Stimulated activated naive CD8-positive, alpha-beta T cell treated with anti-CD3 and anti-CD28 coated beads, Interleukin-15, Interleukin-2, amounts not matched to agents 100 ng/mL and 50 ng/mL, for 24 hours (primary cell): ENCODE measurements at regions not wholly inside any gene's neighbourhood (a gene's known extent, or its start where the extent isn't known, plus 50 kb on each side); places are given as distances from the start of the nearest gene placed in this dataset.

Source experiments
- H3K27ac Mint-ChIP-seq: one replicate; pipeline ENCODE4 v1.8.0; 2021; ENCODE audit warnings: mild to moderate bottlenecking, mixed read lengths
- H3K27me3 Mint-ChIP-seq: one replicate; pipeline ENCODE4 v1.8.0; 2021; ENCODE audit warnings: mixed read lengths
- H3K36me3 Mint-ChIP-seq: one replicate; pipeline ENCODE4 v1.8.0; 2021; ENCODE audit warnings: low read depth, mixed read lengths
- H3K4me1 Mint-ChIP-seq: one replicate; pipeline ENCODE4 v1.8.0; 2021; ENCODE audit warnings: low read depth, mixed read lengths
- H3K4me3 Mint-ChIP-seq: one replicate; pipeline ENCODE4 v1.8.0; 2021; ENCODE audit warnings: mild to moderate bottlenecking, mixed read lengths
- H3K9me3 Mint-ChIP-seq: one replicate; pipeline ENCODE4 v1.8.0; 2021; ENCODE audit warnings: mixed read lengths

- Mint-ChIP-seq H3K27me3 (no peaks in the 10 kb centered on the region), H3K9me3 (no peaks in the 10 kb centered on the region), H3K36me3 (no peaks in the 10 kb centered on the region), H3K27ac (no peak overlapping the region), H3K4me3 (no peak overlapping the region), H3K4me1 (peaks cover 67% of the 10 kb centered on the region)
Measured at GRCh38 chr9:79883073-79883645, 311.4 kb downstream of the TLE4 start.

- Mint-ChIP-seq H3K27ac (no peak overlapping the region), H3K27me3 (no peaks in the 10 kb centered on the region), H3K4me3 (no peak overlapping the region)
Measured at GRCh38 chr9:79880626-79881025, 308.9 kb downstream of the TLE4 start.

GRCh38 chr9:79877943-79878602 lies 306.3 kb downstream of the TLE4 start:
- no peaks in the 10 kb centered on the region for H3K9me3 Mint-ChIP-seq
- no peaks in the 10 kb centered on the region for H3K27me3 Mint-ChIP-seq
- H3K27ac Mint-ChIP-seq = no peak overlapping the region
- no peaks in the 10 kb centered on the region for H3K36me3 Mint-ChIP-seq
- no peak overlapping the region for H3K4me3 Mint-ChIP-seq
- peaks cover 43% of the 10 kb centered on the region for H3K4me1 Mint-ChIP-seq

More at GRCh38 chr9:79880626-79881025, 308.9 kb downstream of the TLE4 start:
- no peaks in the 10 kb centered on the region for H3K36me3 Mint-ChIP-seq
- peaks cover 68% of the 10 kb centered on the region for H3K4me1 Mint-ChIP-seq
- H3K9me3 Mint-ChIP-seq = no peaks in the 10 kb centered on the region

GRCh38 chr9:79868567-79869189 lies 296.9 kb downstream of the TLE4 start:
- Mint-ChIP-seq H3K27ac (no peak overlapping the region), H3K9me3 (no peaks in the 10 kb centered on the region), H3K4me3 (no peak overlapping the region), H3K4me1 (peaks cover 6% of the 10 kb centered on the region), H3K36me3 (no peaks in the 10 kb centered on the region), H3K27me3 (no peaks in the 10 kb centered on the region)

- Mint-ChIP-seq H3K4me3 (no peak overlapping the region), H3K36me3 (peaks cover 7% of the 10 kb centered on the region), H3K4me1 (peaks cover 9% of the 10 kb centered on the region), H3K9me3 (peaks cover 15% of the 10 kb centered on the region), H3K27ac (no peak overlapping the region), H3K27me3 (no peaks in the 10 kb centered on the region)
Measured at GRCh38 chr9:79862921-79863890, 291.4 kb downstream of the TLE4 start.

GRCh38 chr9:79858508-79858907 lies 286.7 kb downstream of the TLE4 start:
- peaks cover 17% of the 10 kb centered on the region for H3K9me3 Mint-ChIP-seq
- peak overlapping the region; percentile 51 for H3K4me3 Mint-ChIP-seq
- H3K36me3 Mint-ChIP-seq = peaks cover 7% of the 10 kb centered on the region
- H3K27me3 Mint-ChIP-seq = no peaks in the 10 kb centered on the region
- no peak overlapping the region for H3K27ac Mint-ChIP-seq
- peaks cover 12% of the 10 kb centered on the region for H3K4me1 Mint-ChIP-seq

GRCh38 chr9:79857188-79857587 lies 285.4 kb downstream of the TLE4 start:
- peaks cover 4% of the 10 kb centered on the region for H3K36me3 Mint-ChIP-seq
- H3K9me3 Mint-ChIP-seq = peaks cover 15% of the 10 kb centered on the region
- H3K27me3 Mint-ChIP-seq = no peaks in the 10 kb centered on the region
- H3K4me1 Mint-ChIP-seq = peaks cover 12% of the 10 kb centered on the region
- no peak overlapping the region for H3K4me3 Mint-ChIP-seq
- no peak overlapping the region for H3K27ac Mint-ChIP-seq

GRCh38 chr9:79847074-79847473 lies 275.3 kb downstream of the TLE4 start:
- peaks cover 12% of the 10 kb centered on the region for H3K36me3 Mint-ChIP-seq
- H3K27ac Mint-ChIP-seq = peak overlapping the region; percentile 52
- no peaks in the 10 kb centered on the region for H3K4me1 Mint-ChIP-seq
- no peaks in the 10 kb centered on the region for H3K27me3 Mint-ChIP-seq
- no peak overlapping the region for H3K4me3 Mint-ChIP-seq
- H3K9me3 Mint-ChIP-seq = peaks cover 29% of the 10 kb centered on the region

GRCh38 chr9:79829566-79830302 lies 258.0 kb downstream of the TLE4 start:
- Mint-ChIP-seq H3K4me1 (peaks cover 4% of the 10 kb centered on the region), H3K36me3 (no peaks in the 10 kb centered on the region), H3K27me3 (no peaks in the 10 kb centered on the region), H3K9me3 (no peaks in the 10 kb centered on the region), H3K27ac (peak overlapping the region; percentile 57), H3K4me3 (no peak overlapping the region)

- Mint-ChIP-seq H3K27ac (no peak overlapping the region), H3K4me1 (peaks cover 15% of the 10 kb centered on the region), H3K9me3 (peaks cover 9% of the 10 kb centered on the region), H3K36me3 (peaks cover 7% of the 10 kb centered on the region), H3K4me3 (no peak overlapping the region), H3K27me3 (peaks cover 21% of the 10 kb centered on the region)
Measured at GRCh38 chr9:79824265-79824664, 252.5 kb downstream of the TLE4 start.

- Mint-ChIP-seq H3K4me1 (peaks cover 19% of the 10 kb centered on the region), H3K27me3 (peaks cover 16% of the 10 kb centered on the region), H3K9me3 (peaks cover 5% of the 10 kb centered on the region), H3K36me3 (peaks cover 3% of the 10 kb centered on the region), H3K27ac (no peak overlapping the region), H3K4me3 (no peak overlapping the region)
Measured at GRCh38 chr9:79817438-79818004, 245.8 kb downstream of the TLE4 start.

- Mint-ChIP-seq H3K4me1 (peaks cover 37% of the 10 kb centered on the region), H3K27ac (peak overlapping the region; percentile 89), H3K36me3 (no peaks in the 10 kb centered on the region), H3K4me3 (peak overlapping the region; percentile 78), H3K27me3 (no peaks in the 10 kb centered on the region), H3K9me3 (no peaks in the 10 kb centered on the region)
Measured at GRCh38 chr9:79813258-79813638, 241.5 kb downstream of the TLE4 start.

GRCh38 chr9:79812507-79813257 lies 240.9 kb downstream of the TLE4 start:
- H3K9me3 Mint-ChIP-seq = no peaks in the 10 kb centered on the region

More at GRCh38 chr9:79812507-79813257, 240.9 kb downstream of the TLE4 start:
- Mint-ChIP-seq H3K27me3 (no peaks in the 10 kb centered on the region), H3K4me1 (peaks cover 37% of the 10 kb centered on the region), H3K4me3 (peak overlapping the region; percentile 78), H3K27ac (peak overlapping the region; percentile 89), H3K36me3 (no peaks in the 10 kb centered on the region)
